ENCODE measurements at regions not wholly inside any gene's neighbourhood (a gene's known extent, or its start where the extent isn't known, plus 50 kb on each side); places are given as distances from the start of the nearest gene placed in this dataset.

- H3K4me2 ChIP-seq (ENCODE audit: low read length): no peak overlapping the region
- H4K20me1 ChIP-seq (ENCODE audit: insufficient read depth, low read length): no peaks in the 10 kb centered on the region
- TF ChIP-seq EZH2 (IDR thresholded peaks at IDR 0.05; ENCODE audit: insufficient read depth, low read length) (no peak), CTCF (IDR thresholded peaks at IDR 0.05; ENCODE audit: insufficient read depth, low read depth, low read length) (no peak)
- Mint-ChIP-seq H3K4me1 (ENCODE audit: low read depth, unreplicated experiment) (no peaks in the 10 kb centered on the region), H3K9me3 (ENCODE audit: unreplicated experiment) (peaks cover 9% of the 10 kb centered on the region), H3K27ac (ENCODE audit: unreplicated experiment) (no peak overlapping the region), H3K27me3 (ENCODE audit: low read depth, unreplicated experiment) (peaks cover 23% of the 10 kb centered on the region), H3K4me3 (ENCODE audit: unreplicated experiment) (no peak overlapping the region), H3K36me3 (ENCODE audit: low read depth, unreplicated experiment) (no peaks in the 10 kb centered on the region)
- FAIRE-seq (no peak), DNase-seq (ENCODE audit: low read depth) (no peak)
- H3K27ac ChIP-seq (ENCODE audit: low read depth, low read length): no peak overlapping the region
- H3K9me3 ChIP-seq (ENCODE audit: insufficient read depth, low read depth, low read length): peaks cover 8% of the 10 kb centered on the region
- H3K9ac ChIP-seq (ENCODE audit: low read length): no peak overlapping the region
- no peak overlapping the region for H2AFZ ChIP-seq (ENCODE audit: low read depth, low read length)
- H3K79me2 ChIP-seq (ENCODE audit: insufficient read depth, low read length): no peaks in the 10 kb centered on the region
- H3K36me3 ChIP-seq (ENCODE audit: insufficient read depth, low read length): no peaks in the 10 kb centered on the region
- no peaks in the 10 kb centered on the region for H3K27me3 ChIP-seq (ENCODE audit: insufficient read depth, low read length)
- no peaks in the 10 kb centered on the region for H3K4me1 ChIP-seq (ENCODE audit: insufficient read depth, low read length)
- no peak overlapping the region for H3K4me3 ChIP-seq (ENCODE audit: insufficient read depth, low read depth, low read length)
Observed at GRCh38 chr11:70854201-70854600, 398.2 kb downstream of the SHANK2 start.

- peaks cover 9% of the 10 kb centered on the region for H3K9me3 ChIP-seq (ENCODE audit: insufficient read depth, low read depth, low read length)
- Mint-ChIP-seq H3K4me1 (ENCODE audit: low read depth, unreplicated experiment) (no peaks in the 10 kb centered on the region), H3K36me3 (ENCODE audit: low read depth, unreplicated experiment) (no peaks in the 10 kb centered on the region), H3K27me3 (ENCODE audit: low read depth, unreplicated experiment) (peaks cover 25% of the 10 kb centered on the region), H3K4me3 (ENCODE audit: unreplicated experiment) (no peak overlapping the region), H3K9me3 (ENCODE audit: unreplicated experiment) (peaks cover 9% of the 10 kb centered on the region), H3K27ac (ENCODE audit: unreplicated experiment) (no peak overlapping the region)
- H3K36me3 ChIP-seq (ENCODE audit: insufficient read depth, low read length): no peaks in the 10 kb centered on the region
- no peaks in the 10 kb centered on the region for H3K4me1 ChIP-seq (ENCODE audit: insufficient read depth, low read length)
- no peak for FAIRE-seq
- no peak overlapping the region for H2AFZ ChIP-seq (ENCODE audit: low read depth, low read length)
- no peaks in the 10 kb centered on the region for H4K20me1 ChIP-seq (ENCODE audit: insufficient read depth, low read length)
- TF ChIP-seq CTCF (IDR thresholded peaks at IDR 0.05; ENCODE audit: insufficient read depth, low read depth, low read length): no peak
- TF ChIP-seq EZH2 (IDR thresholded peaks at IDR 0.05; ENCODE audit: insufficient read depth, low read length): no peak
- no peak overlapping the region for H3K27ac ChIP-seq (ENCODE audit: low read depth, low read length)
- H3K4me2 ChIP-seq (ENCODE audit: low read length): no peak overlapping the region
- H3K4me3 ChIP-seq (ENCODE audit: insufficient read depth, low read depth, low read length): no peak overlapping the region
- no peaks in the 10 kb centered on the region for H3K27me3 ChIP-seq (ENCODE audit: insufficient read depth, low read length)
- no peak overlapping the region for H3K9ac ChIP-seq (ENCODE audit: low read length)
- DNase-seq (ENCODE audit: low read depth): no peak
- no peaks in the 10 kb centered on the region for H3K79me2 ChIP-seq (ENCODE audit: insufficient read depth, low read length)
Observed at GRCh38 chr11:70854901-70855556, 397.3 kb downstream of the SHANK2 start.

GRCh38 chr11:70857894-70858293, 394.5 kb downstream of the SHANK2 start:
- no peak for DNase-seq (ENCODE audit: low read depth)
- no peak overlapping the region for H3K4me3 ChIP-seq (ENCODE audit: insufficient read depth, low read depth, low read length)
- TF ChIP-seq EZH2 (IDR thresholded peaks at IDR 0.05; ENCODE audit: insufficient read depth, low read length) (no peak), CTCF (IDR thresholded peaks at IDR 0.05; ENCODE audit: insufficient read depth, low read depth, low read length) (no peak)
- Mint-ChIP-seq H3K27me3 (ENCODE audit: low read depth, unreplicated experiment) (peaks cover 24% of the 10 kb centered on the region), H3K36me3 (ENCODE audit: low read depth, unreplicated experiment) (no peaks in the 10 kb centered on the region), H3K9me3 (ENCODE audit: unreplicated experiment) (peaks cover 2% of the 10 kb centered on the region), H3K27ac (ENCODE audit: unreplicated experiment) (no peak overlapping the region), H3K4me3 (ENCODE audit: unreplicated experiment) (no peak overlapping the region), H3K4me1 (ENCODE audit: low read depth, unreplicated experiment) (no peaks in the 10 kb centered on the region)
- H3K4me2 ChIP-seq (ENCODE audit: low read length): no peak overlapping the region
- H3K4me1 ChIP-seq (ENCODE audit: insufficient read depth, low read length): no peaks in the 10 kb centered on the region
- no peaks in the 10 kb centered on the region for H3K27me3 ChIP-seq (ENCODE audit: insufficient read depth, low read length)
- no peaks in the 10 kb centered on the region for H3K36me3 ChIP-seq (ENCODE audit: insufficient read depth, low read length)
- no peak overlapping the region for H2AFZ ChIP-seq (ENCODE audit: low read depth, low read length)
- no peaks in the 10 kb centered on the region for H3K79me2 ChIP-seq (ENCODE audit: insufficient read depth, low read length)
- H3K27ac ChIP-seq (ENCODE audit: low read depth, low read length): no peak overlapping the region
- no peak for FAIRE-seq
- peaks cover 9% of the 10 kb centered on the region for H3K9me3 ChIP-seq (ENCODE audit: insufficient read depth, low read depth, low read length)
- no peaks in the 10 kb centered on the region for H4K20me1 ChIP-seq (ENCODE audit: insufficient read depth, low read length)
- H3K9ac ChIP-seq (ENCODE audit: low read length): no peak overlapping the region
